GM18873 (cell line): ENCODE measurements at regions not wholly inside any gene's neighbourhood (a gene's known extent, or its start where the extent isn't known, plus 50 kb on each side); places are given as distances from the start of the nearest gene placed in this dataset.
"Not testable (repeated sequence)": the region's sequence is repeated elsewhere in the genome, so short reads cannot be mapped to it uniquely, and the experiment has no call there.

Source experiments
- ATAC-seq: cut with Tn5 transposase; IDR thresholded peaks from one replicate; pipeline ENCODE4 v1.9.1; 2021; ENCODE audit warnings: mild to moderate bottlenecking, moderate library complexity, moderate number of reproducible peaks; ENCODE audit not compliant: unreplicated experiment, low FRiP score

GRCh38 chr12:25787701-25788100 lies 170.8 kb upstream of the RASSF8 start:
- no peak for ATAC-seq

- ATAC-seq = no peak
Measured at GRCh38 chr12:25788707-25789442, 169.6 kb upstream of the RASSF8 start.

- ATAC-seq = no peak
Measured at GRCh38 chr12:25789541-25789944, 168.9 kb upstream of the RASSF8 start.

DNA sequence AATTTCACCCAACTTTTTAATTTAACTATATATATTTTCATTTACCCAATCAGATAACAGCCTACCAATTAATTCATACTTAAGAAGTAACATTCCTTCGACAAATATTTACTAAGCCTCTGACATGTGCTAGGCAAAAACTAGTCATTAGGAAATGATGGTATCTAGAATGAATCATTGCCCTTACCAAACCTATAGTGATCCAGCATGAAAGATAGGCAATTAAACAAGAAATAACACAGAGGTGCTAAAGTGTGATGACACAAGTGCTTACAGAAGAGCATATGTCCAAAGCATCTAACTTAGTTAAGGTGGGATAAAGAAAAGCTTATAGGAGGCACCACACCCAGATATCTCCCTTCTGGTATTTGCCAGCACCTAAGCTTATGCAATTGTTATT lies 166.5 kb upstream of the RASSF8 start:
- no peak for ATAC-seq

GRCh38 chr12:25793196-25793595 lies 165.3 kb upstream of the RASSF8 start:
- ATAC-seq = no peak

DNA sequence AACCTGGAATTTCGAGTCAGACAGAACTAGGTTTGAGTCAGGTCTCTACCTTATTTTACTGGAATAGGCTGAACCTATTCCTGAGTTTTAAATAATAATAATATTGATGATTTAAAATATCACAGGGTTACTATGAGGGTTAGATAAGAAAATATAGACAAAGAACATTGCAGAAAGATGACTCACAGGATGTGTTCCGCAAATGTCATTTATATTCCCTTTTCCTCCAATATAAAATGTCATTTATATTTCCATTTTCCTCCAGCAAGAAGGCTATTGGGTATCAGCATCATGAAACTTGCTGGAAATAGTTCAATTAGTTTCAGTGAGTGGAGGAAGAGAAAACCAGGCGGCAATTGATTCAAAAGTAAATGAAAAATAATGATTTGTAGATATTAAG lies 163.9 kb upstream of the RASSF8 start:
- ATAC-seq = no peak

- ATAC-seq = no peak
Measured at GRCh38 chr12:25796523-25797000, 161.9 kb upstream of the RASSF8 start.

DNA sequence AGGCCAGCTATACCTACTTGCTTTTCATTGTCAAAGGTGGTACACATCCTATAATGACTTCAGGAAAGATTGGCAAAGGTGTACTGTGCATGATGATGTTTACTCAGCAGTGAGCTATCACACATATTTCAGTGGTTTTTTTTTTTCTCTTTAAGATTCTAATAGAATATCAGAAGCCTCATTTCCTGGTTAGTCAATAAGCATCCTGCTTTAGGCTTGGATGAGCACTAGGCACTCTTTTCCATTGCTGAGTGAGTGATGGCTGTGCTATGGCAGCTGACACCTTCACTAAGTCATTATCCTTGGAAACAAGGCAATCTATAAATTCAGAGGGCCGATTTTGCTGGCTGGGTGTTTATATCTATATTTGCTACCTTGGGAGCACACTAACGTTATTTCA lies 161.1 kb upstream of the RASSF8 start:
- no peak for ATAC-seq

- no peak for ATAC-seq
Measured at GRCh38 chr12:25797949-25798348, 160.5 kb upstream of the RASSF8 start.

- no peak for ATAC-seq
Measured at GRCh38 chr12:25800101-25800500, 158.4 kb upstream of the RASSF8 start.

- no peak for ATAC-seq
Measured at GRCh38 chr12:25801734-25802133, 156.7 kb upstream of the RASSF8 start.

GRCh38 chr12:25802143-25802542 lies 156.3 kb upstream of the RASSF8 start:
- ATAC-seq = no peak

- not testable (repeated sequence) for ATAC-seq
Measured at GRCh38 chr12:25803029-25803664, 155.3 kb upstream of the RASSF8 start.

- ATAC-seq = not testable (repeated sequence)
Measured at GRCh38 chr12:25804286-25804685, 154.2 kb upstream of the RASSF8 start.

- ATAC-seq = no peak
Measured at GRCh38 chr12:25806271-25806670, 152.2 kb upstream of the RASSF8 start.

- ATAC-seq = no peak
Measured at GRCh38 chr12:25808604-25809003, 149.9 kb upstream of the RASSF8 start.

DNA sequence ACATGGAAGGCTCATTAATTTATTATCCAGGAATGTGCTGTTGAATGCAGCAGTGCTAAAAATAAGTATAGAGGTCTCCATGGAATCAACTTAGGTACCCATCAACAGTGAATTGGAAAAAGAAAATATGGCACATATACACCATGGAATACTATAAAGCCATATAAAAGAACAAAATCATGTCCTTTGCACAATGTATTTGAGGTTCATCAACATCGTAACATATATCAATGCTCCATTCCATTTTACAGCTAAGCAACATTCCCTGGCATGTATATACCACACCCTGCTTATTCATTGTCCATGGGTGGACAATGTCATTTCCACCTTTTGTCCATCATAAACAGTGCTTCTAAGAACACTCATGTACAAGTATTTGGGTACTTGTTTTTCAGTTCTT lies 147.8 kb upstream of the RASSF8 start:
- ATAC-seq = no peak

DNA sequence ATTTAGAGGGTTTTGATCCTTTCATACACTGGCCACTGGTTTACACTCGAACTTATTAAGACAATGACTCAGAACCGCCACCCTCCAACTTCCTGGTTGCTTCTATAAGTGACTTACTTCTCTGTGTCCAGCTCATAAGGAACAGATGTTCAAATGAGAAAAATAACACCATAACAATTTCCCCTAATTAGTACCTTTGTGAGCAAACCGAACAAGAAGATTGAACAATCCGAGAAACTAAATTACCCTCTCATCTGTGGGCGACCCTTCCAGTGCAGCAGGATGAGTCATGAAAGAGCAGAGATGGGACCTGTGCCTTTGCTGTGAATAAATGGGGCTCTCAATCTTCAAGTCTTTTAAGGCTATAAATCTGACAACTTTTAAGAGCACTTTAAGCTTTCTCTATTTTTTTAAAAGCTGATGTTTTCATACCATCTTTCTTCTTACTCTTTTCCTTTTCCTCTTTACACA lies 146.8 kb upstream of the RASSF8 start:
- ATAC-seq = peak; percentile 59

- ATAC-seq = no peak
Measured at GRCh38 chr12:25812295-25812694, 146.2 kb upstream of the RASSF8 start.

GRCh38 chr12:25813843-25814242 lies 144.6 kb upstream of the RASSF8 start:
- ATAC-seq = no peak

GRCh38 chr12:25816637-25817036 lies 141.8 kb upstream of the RASSF8 start:
- no peak for ATAC-seq

DNA sequence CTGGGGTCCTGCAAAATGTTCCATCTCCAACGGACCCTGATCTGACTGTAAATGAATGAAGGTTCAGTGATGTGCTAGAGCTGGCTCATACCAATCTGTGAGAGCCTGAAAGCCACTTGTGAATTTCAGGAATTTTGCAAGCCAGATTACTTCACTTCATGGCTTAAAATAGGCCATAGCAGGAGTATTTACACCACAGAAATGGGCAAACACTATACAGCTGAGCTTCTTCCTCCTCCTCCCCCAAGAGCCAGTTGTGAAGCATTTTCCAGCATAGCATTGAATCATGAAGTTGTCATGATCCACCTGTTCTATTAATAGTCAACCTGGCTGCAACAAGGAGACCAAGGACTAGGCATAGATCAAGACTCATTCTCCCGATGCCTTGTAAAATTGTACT lies 141.3 kb upstream of the RASSF8 start:
- no peak for ATAC-seq
